H1 (cell line): ENCODE measurements at regions not wholly inside any gene's neighbourhood (a gene's known extent, or its start where the extent isn't known, plus 50 kb on each side); places are given as distances from the start of the nearest gene placed in this dataset.

ENCODE experiments used
- CTCF ChIA-PET: fragments of 300-600 bp; sonication (Branson Sonifier 250); formaldehyde crosslinking; loops from one replicate; lab custom pipeline; 2021; ENCODE audit not compliant: partially characterized antibody; lab: Charles Lee
- POLR2A ChIA-PET: fragments of 300-600 bp; sonication (Branson Sonifier 250); formaldehyde crosslinking; loops from one replicate; lab custom pipeline; 2021; ENCODE audit warnings: inconsistent platforms; ENCODE audit not compliant: partially characterized antibody; lab: Charles Lee
- DNase-seq, 2 experiments: peaks; one replicate each; pipeline versions ENCODE4 v3.0.0 to v3.0.0-alpha.2; 2010 to 2022; ENCODE audit warnings: low spot score in 2 of 2, low read depth in 1 of 2, mixed read lengths in 1 of 2
- FAIRE-seq: peaks from 2 replicates; lab custom pipeline; 2011; peaks lifted over from hg19 to GRCh38; lab: Jason Lieb, UNC
- H2AFZ ChIP-seq: 2 replicates; pipeline ENCODE4 v1.8.1; 2012; ENCODE audit warnings: low read length, inconsistent platforms
- H2AK5ac ChIP-seq: 2 replicates; pipeline ENCODE4 v1.6.1; 2013; ENCODE audit warnings: low read depth, low read length
- H2BK120ac ChIP-seq: replicated peaks from 2 replicates; pipeline ENCODE3; 2013; ENCODE audit warnings: low read depth, low read length, inconsistent platforms
- H2BK12ac ChIP-seq: 2 replicates; pipeline ENCODE4 v1.6.1; 2013; ENCODE audit warnings: low read depth, low read length
- H2BK15ac ChIP-seq: 2 replicates; pipeline ENCODE4 v1.6.1; 2013; ENCODE audit warnings: low read length
- H2BK20ac ChIP-seq: 2 replicates; pipeline ENCODE4 v1.6.1; 2013; ENCODE audit warnings: low read length
- H2BK5ac ChIP-seq: 2 replicates; pipeline ENCODE4 v1.6.1; 2013; ENCODE audit warnings: low read depth, low read length
- H3K14ac ChIP-seq: 2 replicates; pipeline ENCODE4 v1.6.1; 2013; ENCODE audit warnings: inconsistent platforms; ENCODE audit not compliant: insufficient read length
- H3K18ac ChIP-seq: 2 replicates; pipeline ENCODE4 v1.6.1; 2013; ENCODE audit warnings: low read length; ENCODE audit errors: extremely low read depth
- H3K23ac ChIP-seq: 2 replicates; pipeline ENCODE4 v1.6.1; 2013; ENCODE audit warnings: inconsistent platforms; ENCODE audit not compliant: insufficient read length
- H3K23me2 ChIP-seq: 2 replicates; pipeline ENCODE4 v1.6.1; 2013; ENCODE audit warnings: low read depth, low read length
- H3K27ac ChIP-seq: 2 replicates; pipeline ENCODE4 v1.6.1; 2011; ENCODE audit warnings: low read depth, low read length, inconsistent platforms
- H3K27me3 ChIP-seq, 4 experiments: replicated peaks in 1 of 4; 1 replicate in 1 of 4; 2 replicates in 3 of 4; pipeline versions ENCODE4 v1.6.1 to v1.8.1; 2011 to 2013; ENCODE audit warnings: low read length in 3 of 4, mild to moderate bottlenecking in 3 of 4, inconsistent platforms in 2 of 4, mixed read lengths in 2 of 4, moderate library complexity in 1 of 4; ENCODE audit not compliant: control insufficient read depth in 3 of 4, insufficient read depth in 3 of 4; ENCODE audit errors: extremely low read depth in 1 of 4
- H3K36me3 ChIP-seq, 4 experiments: 2 replicates each; pipeline versions ENCODE4 v1.6.1 to v1.8.1; 2011 to 2013; ENCODE audit warnings: mild to moderate bottlenecking in 4 of 4, low read length in 3 of 4, moderate library complexity in 2 of 4, control low read depth in 1 of 4, inconsistent platforms in 1 of 4; ENCODE audit not compliant: insufficient read depth in 4 of 4, control insufficient read depth in 2 of 4
- H3K4ac ChIP-seq: replicated peaks from 2 replicates; pipeline ENCODE3; 2013; ENCODE audit warnings: low read length, low read depth, mixed read lengths, inconsistent platforms; ENCODE audit not compliant: insufficient read length
- H3K4me1 ChIP-seq, 4 experiments: replicated peaks in 1 of 4; 1 replicate in 1 of 4; 2 replicates in 3 of 4; pipeline versions ENCODE4 v1.6.1 to v1.8.1; 2011 to 2013; ENCODE audit warnings: low read length in 3 of 4, inconsistent platforms in 2 of 4, mixed read lengths in 1 of 4; ENCODE audit not compliant: insufficient read depth in 4 of 4, control insufficient read depth in 3 of 4
- H3K4me2 ChIP-seq, 2 experiments: 2 replicates each; pipeline versions ENCODE4 v1.6.1 to v1.8.1; 2011 to 2013; ENCODE audit warnings: low read depth in 2 of 2, low read length in 2 of 2, control low read depth in 1 of 2, inconsistent platforms in 1 of 2, mild to moderate bottlenecking in 1 of 2; ENCODE audit not compliant: insufficient read depth in 1 of 2
- H3K4me3 ChIP-seq, 4 experiments: fragments of 200-600, 300-600 bp in 1 of 4; sonication (generic), shearing (Covaris generic), sonication (Bioruptor Twin) in 1 of 4; 2 replicates each; pipeline versions ENCODE4 v1.5.1 to v1.8.1; 2011 to 2016; ENCODE audit warnings: low read length in 4 of 4, low read depth in 3 of 4, control low read depth in 2 of 4, inconsistent platforms in 2 of 4, mild to moderate bottlenecking in 2 of 4, mixed read lengths in 1 of 4, moderate library complexity in 1 of 4; ENCODE audit not compliant: insufficient read depth in 2 of 4; ENCODE audit errors: extremely low read depth in 1 of 4
- H3K56ac ChIP-seq: replicated peaks from 2 replicates; pipeline ENCODE3; 2013; ENCODE audit warnings: low read depth, mild to moderate bottlenecking, mixed read lengths, low read length, inconsistent platforms; ENCODE audit not compliant: insufficient read length
- H3K79me1 ChIP-seq: 2 replicates; pipeline ENCODE4 v1.6.1; 2013; ENCODE audit warnings: low read depth, low read length, control low read depth
- H3K79me2 ChIP-seq, 2 experiments: 2 replicates each; pipeline versions ENCODE4 v1.6.1 to v1.8.1; 2012 to 2013; ENCODE audit warnings: low read length in 2 of 2, mild to moderate bottlenecking in 2 of 2, inconsistent platforms in 1 of 2; ENCODE audit not compliant: insufficient read depth in 2 of 2, control insufficient read depth in 1 of 2
- H3K9ac ChIP-seq, 4 experiments: replicated peaks in 1 of 4; 1 replicate in 1 of 4; 2 replicates in 3 of 4; pipeline versions ENCODE4 v1.6.1 to v1.8.1; 2011 to 2013; ENCODE audit warnings: low read depth in 3 of 4, low read length in 3 of 4, control low read depth in 2 of 4, mild to moderate bottlenecking in 2 of 4, moderate library complexity in 2 of 4, inconsistent platforms in 1 of 4; ENCODE audit errors: extremely low read depth in 1 of 4
- H3K9me3 ChIP-seq, 2 experiments: 2 replicates each; pipeline versions ENCODE4 v1.6.1 to v1.8.1; 2012 to 2013; ENCODE audit warnings: mild to moderate bottlenecking in 2 of 2, moderate library complexity in 2 of 2, control low read depth in 1 of 2, inconsistent platforms in 1 of 2, low read depth in 1 of 2, low read length in 1 of 2, mixed read lengths in 1 of 2; ENCODE audit not compliant: insufficient read depth in 2 of 2
- H4K20me1 ChIP-seq, 2 experiments: replicated peaks in 1 of 2; 2 replicates each; pipeline versions ENCODE3 to v1.8.1; 2011 to 2013; ENCODE audit warnings: inconsistent platforms in 2 of 2, low read length in 2 of 2, mild to moderate bottlenecking in 1 of 2; ENCODE audit not compliant: insufficient read depth in 2 of 2, control insufficient read depth in 1 of 2
- H4K5ac ChIP-seq: 2 replicates; pipeline ENCODE4 v1.6.1; 2013; ENCODE audit warnings: low read length, low read depth, mixed read lengths, inconsistent platforms; ENCODE audit not compliant: insufficient read length
- H4K8ac ChIP-seq: 2 replicates; pipeline ENCODE4 v1.8.0; 2013; ENCODE audit warnings: mild to moderate bottlenecking, moderate library complexity, low read length, inconsistent platforms; ENCODE audit not compliant: insufficient read depth; ENCODE audit errors: extremely low read depth
- H4K91ac ChIP-seq: replicated peaks from 2 replicates; pipeline ENCODE3; 2013; ENCODE audit warnings: low read length, mixed read lengths, inconsistent platforms; ENCODE audit not compliant: insufficient read length
- ATF3 ChIP-seq: IDR thresholded peaks from 2 replicates; pipeline ENCODE4 v1.6.1; 2011; ENCODE audit warnings: low read depth, mild to moderate bottlenecking, low read length; ENCODE audit not compliant: insufficient read depth
- BACH1 ChIP-seq: IDR thresholded peaks from 2 replicates; pipeline ENCODE4 v1.6.1; 2012; ENCODE audit warnings: low read length, improper control_type of control experiment
- CBX8 ChIP-seq: fragments of 300-800, 300-1000 bp; sonication (generic); IDR thresholded peaks from 2 replicates; pipeline ENCODE4 v1.7.1; 2016; ENCODE audit warnings: low read depth, low read length, borderline replicate concordance
- CEBPB ChIP-seq: IDR thresholded peaks from 2 replicates; pipeline ENCODE4 v1.6.1; 2012; ENCODE audit warnings: low read depth, low read length
- HDAC2 ChIP-seq, 2 experiments: fragments of 300-600 bp in 1 of 2; sonication (generic) in 1 of 2; IDR thresholded peaks; 2 replicates each; pipeline ENCODE4 v1.6.1; 2011 to 2012; ENCODE audit warnings: low read depth in 2 of 2, low read length in 2 of 2, mild to moderate bottlenecking in 2 of 2, moderate library complexity in 2 of 2, borderline replicate concordance in 1 of 2, inconsistent platforms in 1 of 2
- KDM1A ChIP-seq: fragments of 200-600, 300-600 bp; sonication (generic); IDR thresholded peaks from 2 replicates; pipeline ENCODE4 v1.7.1; 2016; ENCODE audit warnings: mild to moderate bottlenecking, low read length, borderline replicate concordance
- NANOG ChIP-seq: IDR thresholded peaks from 2 replicates; pipeline ENCODE4 v1.6.1; 2011; ENCODE audit warnings: low read length, low read depth, mild to moderate bottlenecking, inconsistent platforms; ENCODE audit not compliant: insufficient read depth, poor library complexity, severe bottlenecking
- POLR2A ChIP-seq, 2 experiments: IDR thresholded peaks; 1 replicate in 1 of 2; 2 replicates in 1 of 2; pipeline ENCODE4 v1.6.1; 2011; ENCODE audit warnings: low read depth in 2 of 2, low read length in 2 of 2, mild to moderate bottlenecking in 2 of 2; ENCODE audit errors: control extremely low read depth in 1 of 2
- RFX5 ChIP-seq: IDR thresholded peaks from 2 replicates; pipeline ENCODE4 v1.6.1; 2011; ENCODE audit warnings: low read depth, low read length, improper control_type of control experiment, borderline replicate concordance
- SIX5 ChIP-seq: IDR thresholded peaks from 2 replicates; pipeline ENCODE4 v1.6.1; 2011; ENCODE audit warnings: mild to moderate bottlenecking, low read depth, low read length
- SP1 ChIP-seq: IDR thresholded peaks from 2 replicates; pipeline ENCODE4 v1.6.1; 2011; ENCODE audit warnings: low read depth, low read length
- SUZ12 ChIP-seq: fragments of 200-600 bp; sonication (generic); IDR thresholded peaks from 2 replicates; pipeline ENCODE4 v1.6.1; 2012; ENCODE audit warnings: mild to moderate bottlenecking, inconsistent platforms, low read length, moderate library complexity, mixed read lengths
- TBP ChIP-seq: IDR thresholded peaks from 2 replicates; pipeline ENCODE4 v1.6.1; 2011; ENCODE audit warnings: low read depth, low read length, improper control_type of control experiment
- USF2 ChIP-seq: IDR thresholded peaks from 2 replicates; pipeline ENCODE4 v1.6.1; 2011; ENCODE audit warnings: low read length, improper control_type of control experiment
- WGBS, 2 experiments: shearing (Covaris generic) in 1 of 2; methylation state at CpG; one replicate each; pipeline versions ENCODE4 v1.1.6 to v1.1.7; 2013 to 2015; ENCODE audit warnings: low lambda C conversion rate in 2 of 2, mixed read lengths in 2 of 2, inconsistent platforms in 1 of 2, low coverage in 1 of 2, missing lambda C conversion rate in 1 of 2; ENCODE audit not compliant: insufficient replicate concordance in 2 of 2, insufficient coverage in 1 of 2, insufficient read length in 1 of 2; ENCODE audit errors: extremely low coverage in 1 of 2, missing lambda C conversion rate in 1 of 2; 5-methylcytosine and 5-hydroxymethylcytosine counted together

- Histone ChIP-seq H2BK12ac (no peak overlapping the region), H3K23me2 (0 out of 2 replicates have a peak, but pooled peaks cover 2% of the 10 kb centered on the region), H4K20me1 (no peaks in the 10 kb centered on the region), H3K4ac (no peak overlapping the region), H3K79me2 (no peaks in the 10 kb centered on the region), H2AK5ac (no peak overlapping the region), H3K4me3 (no peak overlapping the region), H3K14ac (no peak overlapping the region), H3K4me1 (no peaks in the 10 kb centered on the region), H2BK120ac (no peak overlapping the region), H2BK15ac (no peak overlapping the region), H3K27ac (no peak overlapping the region), H3K9ac (no peak overlapping the region), H4K91ac (no peak overlapping the region), H4K8ac (no peak overlapping the region), H2AFZ (0 out of 2 replicates have a peak overlapping the region, but pooled peaks have one; percentile 4), H2BK5ac (no peak overlapping the region), H3K36me3 (no peaks in the 10 kb centered on the region), H3K9me3 (no peaks in the 10 kb centered on the region), H2BK20ac (no peak overlapping the region), H3K56ac (no peak overlapping the region), H3K4me2 (no peak overlapping the region), H3K79me1 (no peaks in the 10 kb centered on the region), H3K27me3 (no peaks in the 10 kb centered on the region), H3K23ac (no peak overlapping the region), H4K5ac (no peak overlapping the region), H3K18ac (no peak overlapping the region)
- DNase-seq = no peak
- POLR2A ChIA-PET = no interaction called here
- no peak for FAIRE-seq
- WGBS, 2 experiments = 93% methylated on average over 1 of the region's 1 CpG; no CpG with 5 or more reads in 1 of the 2 experiments
- CTCF ChIA-PET = no interaction called here
- TF ChIP-seq KDM1A = no peak
- TF ChIP-seq HDAC2 (IDR thresholded peaks at IDR 0.05; ENCODE audit: borderline replicate concordance in 1 of 2, low read depth in 2 of 2, low read length in 2 of 2) = no peak
- no peak for TF ChIP-seq TBP
- TF ChIP-seq RFX5 = no peak
- no peak for TF ChIP-seq BACH1
- no peak for TF ChIP-seq USF2
- TF ChIP-seq CEBPB = no peak
- no peak for TF ChIP-seq SIX5
- no peak for TF ChIP-seq CBX8
- TF ChIP-seq SUZ12 = no peak
- TF ChIP-seq NANOG = no peak
- no peak for TF ChIP-seq ATF3
- TF ChIP-seq POLR2A (IDR thresholded peaks at IDR 0.05; ENCODE audit: control extremely low read depth in 1 of 2, low read depth in 2 of 2, low read length in 2 of 2) = no peak
- TF ChIP-seq SP1 = no peak
These were observed 234.0 kb downstream of the MBD2 start for GRCh38 chr18:53990485-53990884.
